M059J (cell line): ENCODE measurements at regions not wholly inside any gene's neighbourhood (a gene's known extent, or its start where the extent isn't known, plus 50 kb on each side); places are given as distances from the start of the nearest gene placed in this dataset.
"Not testable (repeated sequence)": the region's sequence is repeated elsewhere in the genome, so short reads cannot be mapped to it uniquely, and the experiment has no call there.

ENCODE experiments used
- DNase-seq: peaks from one replicate; pipeline ENCODE4 v3.0.0-alpha.2; 2012; ENCODE audit warnings: low read depth

- no peak for DNase-seq
These were observed 94.9 kb upstream of the ABCB5 start for GRCh38 chr7:20520530-20520929.

- DNase-seq: no peak
These were observed 94.2 kb upstream of the ABCB5 start for GRCh38 chr7:20521243-20521642.

DNA sequence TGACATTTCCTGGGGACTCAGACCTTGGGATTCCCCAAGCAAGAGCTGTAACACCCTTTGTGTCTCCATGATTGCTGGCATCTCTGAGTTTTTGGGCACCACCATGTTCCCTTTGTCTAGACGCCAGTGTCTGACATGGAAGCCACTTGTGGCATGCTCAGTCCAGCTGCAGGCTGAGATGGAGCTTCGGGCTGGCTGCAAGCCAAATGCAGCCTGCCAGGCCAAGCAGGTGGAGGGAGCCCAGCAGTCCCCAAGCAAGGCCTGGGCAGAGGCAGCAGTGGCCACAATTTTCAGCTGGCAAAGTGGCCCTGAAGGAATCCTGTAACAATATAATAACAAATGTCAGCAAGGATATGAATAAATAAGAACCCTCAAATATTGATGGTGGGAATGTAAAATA is 86.2 kb upstream of the ABCB5 start:
- no peak for DNase-seq

DNA sequence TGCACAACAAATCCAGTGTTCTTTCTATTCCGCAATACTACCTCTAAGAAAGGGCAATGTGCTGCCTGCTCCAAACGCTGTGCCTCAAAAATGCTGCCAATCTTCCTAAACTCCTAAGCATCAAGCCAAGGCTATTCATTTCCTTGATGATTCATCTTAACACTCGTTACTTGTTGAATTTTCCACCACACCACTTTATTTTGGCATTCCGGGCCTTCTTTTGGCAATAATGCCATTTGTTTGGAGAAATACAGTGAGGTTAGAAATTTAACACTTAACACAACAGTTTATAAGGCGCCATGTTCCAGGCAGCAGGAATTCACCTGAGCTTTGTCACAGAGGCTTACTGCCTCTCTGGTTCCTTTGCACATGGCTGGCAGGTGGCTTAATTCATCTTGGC is 82.6 kb upstream of the ABCB5 start:
- DNase-seq: peak; percentile 56

DNA sequence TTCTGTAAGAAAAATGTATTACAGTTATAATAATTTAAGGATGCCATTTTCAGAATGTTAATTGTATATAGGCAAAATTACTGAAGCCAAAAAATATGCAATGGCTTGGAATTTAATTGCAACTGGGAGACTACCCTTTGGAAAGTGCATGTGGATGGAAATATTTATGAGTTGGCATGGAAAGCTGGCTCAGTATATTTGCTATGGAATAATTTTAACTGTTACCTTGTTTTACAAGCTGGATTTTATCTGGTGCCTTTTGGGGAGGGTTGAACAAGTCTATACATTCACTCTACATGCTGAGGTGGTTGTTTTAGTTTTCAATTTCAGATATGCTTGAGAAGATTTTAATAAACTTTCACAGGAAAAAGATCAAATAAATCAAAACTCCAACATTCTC is 80.9 kb upstream of the ABCB5 start:
- DNase-seq: no peak

DNA sequence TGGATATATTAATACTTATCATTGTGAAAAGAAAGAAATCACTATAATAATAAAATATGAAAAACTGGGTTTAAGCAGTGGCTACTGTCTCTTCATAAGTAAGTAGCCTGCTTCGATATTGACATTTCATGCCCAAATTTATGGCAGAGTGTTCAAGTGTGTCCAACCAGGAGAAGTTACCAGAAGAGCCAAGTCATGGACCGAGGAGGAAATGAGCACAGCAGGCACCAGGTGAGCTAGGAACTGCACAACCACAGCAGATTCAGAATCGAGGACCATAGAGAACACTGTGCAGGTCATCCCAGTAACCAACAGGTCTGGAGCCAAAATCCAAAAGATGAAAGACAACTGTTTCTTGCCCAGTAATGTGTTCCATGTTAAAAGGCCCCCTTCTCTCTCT is 79.9 kb upstream of the ABCB5 start:
- DNase-seq: no peak

- DNase-seq: peak; percentile 38
These were observed 76.3 kb upstream of the ABCB5 start for GRCh38 chr7:20539201-20539600.

- DNase-seq: no peak
These were observed 73.7 kb upstream of the ABCB5 start for GRCh38 chr7:20541608-20542349.

- no peak for DNase-seq
These were observed 72.9 kb upstream of the ABCB5 start for GRCh38 chr7:20542594-20542993.

GRCh38 chr7:20543500-20543899 is 72.0 kb upstream of the ABCB5 start:
- no peak for DNase-seq

DNA sequence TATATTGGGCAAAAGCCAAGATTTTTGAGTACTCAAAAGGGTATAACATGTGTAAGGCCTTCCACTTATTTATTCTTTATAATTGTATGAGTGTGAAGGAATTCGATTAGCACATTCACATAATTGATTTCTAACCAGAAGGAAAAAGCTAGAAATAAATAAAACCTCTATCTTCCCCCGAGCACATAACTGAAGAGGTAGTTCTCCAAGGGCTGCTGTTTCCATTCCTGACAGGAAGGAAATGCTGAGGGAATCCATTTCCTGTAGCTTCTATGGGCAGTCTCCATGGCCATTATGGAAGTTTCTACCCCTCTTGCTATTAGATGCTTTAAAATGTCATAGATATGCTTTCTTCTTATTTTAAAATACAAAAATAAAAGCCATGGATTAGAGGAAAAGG is 70.5 kb upstream of the ABCB5 start:
- DNase-seq: no peak

GRCh38 chr7:20546958-20547357 is 68.5 kb upstream of the ABCB5 start:
- DNase-seq: not testable (repeated sequence)

- peak; percentile 25 for DNase-seq
These were observed 61.4 kb upstream of the ABCB5 start for GRCh38 chr7:20554072-20554471.

- DNase-seq: no peak
These were observed 59.4 kb upstream of the ABCB5 start for GRCh38 chr7:20556091-20556490.

DNA sequence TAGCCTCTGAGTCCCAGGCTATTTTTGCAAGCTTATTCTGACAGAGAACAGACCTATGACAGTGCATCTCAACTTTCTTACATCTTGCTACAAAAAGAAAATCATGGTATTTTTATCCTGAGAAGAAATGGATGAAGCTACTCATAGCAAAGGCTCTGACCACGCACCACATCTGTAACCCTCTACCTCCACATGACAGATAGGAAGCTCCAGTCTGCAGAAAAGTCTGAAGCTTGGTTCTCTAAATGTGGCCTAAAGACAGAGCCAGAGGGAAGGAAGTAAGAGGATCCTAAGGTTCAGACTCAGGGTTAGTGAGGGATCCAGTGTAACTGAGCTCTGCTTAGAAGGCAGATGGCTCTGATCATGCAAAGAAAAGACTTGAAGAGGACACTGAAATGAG is 58.4 kb upstream of the ABCB5 start:
- DNase-seq: no peak

GRCh38 chr7:20558963-20559716 is 56.3 kb upstream of the ABCB5 start:
- DNase-seq: no peak

DNA sequence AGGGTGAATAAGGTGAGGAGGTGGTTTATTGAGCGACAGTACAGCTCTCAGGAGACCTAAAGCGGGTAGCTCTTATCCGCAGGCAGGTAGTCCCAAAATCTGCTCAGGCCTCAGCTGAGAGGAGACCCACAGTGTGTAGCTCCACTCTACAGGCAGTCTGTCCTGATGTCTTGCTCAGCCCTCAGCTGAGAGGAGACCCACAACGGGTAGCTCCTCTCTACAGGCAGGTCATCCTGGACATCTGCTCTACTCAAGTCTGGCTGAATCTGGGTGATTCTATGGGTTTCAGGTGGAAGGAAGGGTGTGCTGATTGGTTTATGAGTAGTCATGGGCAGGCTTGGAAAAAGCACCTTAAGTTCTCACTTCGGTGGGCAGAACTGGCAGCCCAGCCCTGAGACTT is 55.6 kb upstream of the ABCB5 start:
- no peak for DNase-seq

DNA sequence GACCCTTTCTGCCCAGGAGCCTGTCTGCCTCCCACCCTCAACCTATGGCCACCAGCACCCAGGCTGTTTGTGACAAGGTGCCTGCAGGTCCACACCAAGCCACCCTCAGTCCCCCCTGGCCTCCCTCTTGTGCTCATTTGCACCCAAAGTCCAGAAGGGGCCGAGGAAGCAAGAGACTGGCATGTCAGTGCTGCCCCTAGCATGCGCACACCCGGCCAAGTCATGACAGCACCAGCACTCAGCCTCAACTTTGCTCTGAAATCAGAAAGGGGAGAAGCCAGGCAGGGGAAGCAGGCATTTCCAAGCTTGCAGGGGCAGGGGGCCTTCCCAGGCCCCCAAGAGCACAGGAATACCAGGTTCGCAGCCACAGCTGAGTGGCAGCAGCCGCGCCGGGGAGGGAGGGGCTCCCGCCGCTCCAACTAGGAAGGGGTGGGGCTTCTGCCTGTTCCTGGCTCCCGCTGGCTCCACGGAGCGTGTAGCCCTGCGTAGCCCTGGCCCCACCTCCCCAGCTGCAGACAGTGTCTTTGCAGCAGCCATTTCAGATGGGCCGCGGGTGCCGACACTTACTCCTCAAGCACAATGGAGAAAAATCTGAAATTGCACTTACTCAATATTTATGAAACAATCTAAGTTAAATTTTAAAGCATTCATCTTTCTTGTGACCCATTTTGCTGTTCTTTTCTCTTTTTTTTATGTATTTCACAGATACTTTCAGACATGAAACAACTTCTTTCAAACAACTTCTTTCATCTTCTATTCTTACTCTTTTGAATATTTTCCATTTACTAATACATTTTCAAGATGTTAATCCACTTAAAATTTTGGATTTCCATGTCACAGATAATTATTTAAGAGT is 54.9 kb upstream of the ABCB5 start:
- no peak for DNase-seq

DNA sequence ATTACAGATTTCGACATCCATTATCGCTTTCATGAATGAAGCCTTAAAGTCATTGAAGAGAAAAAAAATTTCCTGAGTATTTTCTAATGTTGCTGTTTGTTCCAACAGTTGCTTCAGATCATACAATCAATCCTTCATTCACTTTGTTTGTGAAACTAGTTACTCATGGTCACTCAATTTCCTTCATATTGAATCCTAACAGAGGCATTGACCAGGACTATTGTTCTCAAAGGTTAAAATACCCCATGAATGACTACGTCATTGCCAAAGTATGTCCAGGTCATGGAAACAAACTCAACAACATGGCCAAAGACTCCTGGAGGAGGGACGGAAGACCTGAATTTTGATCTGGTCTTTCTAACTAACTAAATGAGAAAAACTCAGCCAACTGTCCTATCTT is 54.0 kb upstream of the ABCB5 start:
- DNase-seq: peak; percentile 66

- DNase-seq: peak; percentile 42
These were observed 53.6 kb upstream of the ABCB5 start for GRCh38 chr7:20561908-20562307.

DNA sequence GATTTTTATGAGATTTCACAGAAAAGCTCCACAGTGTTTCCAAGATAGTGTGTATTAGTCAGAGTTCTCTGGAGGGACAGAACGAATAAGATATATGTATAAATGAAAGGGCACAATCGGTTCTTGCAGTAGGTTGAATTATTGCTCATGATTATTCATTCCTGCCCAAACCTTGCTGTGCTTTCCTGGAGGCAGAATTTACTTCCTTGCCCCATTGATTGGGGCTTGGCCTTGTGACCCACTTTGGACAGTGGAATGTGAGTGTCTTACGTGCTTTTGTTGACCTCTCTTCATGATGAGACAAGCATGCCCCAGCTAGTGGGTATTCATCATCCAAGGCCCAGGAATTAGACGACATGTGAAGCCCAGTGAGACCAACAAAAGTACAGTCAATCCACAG is 53.0 kb upstream of the ABCB5 start:
- peak; percentile 68 for DNase-seq
